Stimulated activated CD8-positive, alpha-beta memory T cell treated with anti-CD3 and anti-CD28 coated beads, Interleukin-12 subunit alpha, Interleukin-12 subunit beta, amount 100 ng/mL, for 1 hour (primary cell): ENCODE measurements at regions not wholly inside any gene's neighbourhood (a gene's known extent, or its start where the extent isn't known, plus 50 kb on each side); places are given as distances from the start of the nearest gene placed in this dataset.
A peak's percentile ranks its signal among the peaks of the same experiment; 100 is the strongest.

Experiments used
- DNase-seq: peaks from one replicate; pipeline ENCODE4 v3.0.0-alpha.2; 2020; ENCODE audit warnings: low read depth

- no peak for DNase-seq
Measured at GRCh38 chr13:73800011-73800410, 334.2 kb downstream of the KLF12 start.

GRCh38 chr13:73794755-73795154 lies 339.4 kb downstream of the KLF12 start:
- no peak for DNase-seq

GRCh38 chr13:73793361-73793760 lies 340.8 kb downstream of the KLF12 start:
- no peak for DNase-seq

DNA sequence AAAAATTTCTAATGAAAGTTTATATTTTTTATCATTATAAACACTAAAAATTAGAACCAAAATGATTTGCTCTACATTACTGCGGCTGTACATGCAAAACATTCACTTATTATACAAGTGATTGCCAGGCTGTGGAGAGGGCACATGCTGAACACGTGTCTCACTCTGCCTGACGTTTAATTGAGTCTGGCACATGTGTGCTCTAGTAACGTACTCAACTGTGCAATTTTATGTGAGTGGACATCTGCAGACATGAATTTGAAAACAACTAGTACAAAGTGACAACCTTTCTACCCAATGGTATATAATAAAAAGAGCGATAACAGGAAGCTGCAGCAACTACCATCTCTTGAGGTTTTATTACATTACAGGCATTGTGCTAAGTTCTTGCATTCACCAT lies 341.4 kb downstream of the KLF12 start:
- DNase-seq, result no peak

DNA sequence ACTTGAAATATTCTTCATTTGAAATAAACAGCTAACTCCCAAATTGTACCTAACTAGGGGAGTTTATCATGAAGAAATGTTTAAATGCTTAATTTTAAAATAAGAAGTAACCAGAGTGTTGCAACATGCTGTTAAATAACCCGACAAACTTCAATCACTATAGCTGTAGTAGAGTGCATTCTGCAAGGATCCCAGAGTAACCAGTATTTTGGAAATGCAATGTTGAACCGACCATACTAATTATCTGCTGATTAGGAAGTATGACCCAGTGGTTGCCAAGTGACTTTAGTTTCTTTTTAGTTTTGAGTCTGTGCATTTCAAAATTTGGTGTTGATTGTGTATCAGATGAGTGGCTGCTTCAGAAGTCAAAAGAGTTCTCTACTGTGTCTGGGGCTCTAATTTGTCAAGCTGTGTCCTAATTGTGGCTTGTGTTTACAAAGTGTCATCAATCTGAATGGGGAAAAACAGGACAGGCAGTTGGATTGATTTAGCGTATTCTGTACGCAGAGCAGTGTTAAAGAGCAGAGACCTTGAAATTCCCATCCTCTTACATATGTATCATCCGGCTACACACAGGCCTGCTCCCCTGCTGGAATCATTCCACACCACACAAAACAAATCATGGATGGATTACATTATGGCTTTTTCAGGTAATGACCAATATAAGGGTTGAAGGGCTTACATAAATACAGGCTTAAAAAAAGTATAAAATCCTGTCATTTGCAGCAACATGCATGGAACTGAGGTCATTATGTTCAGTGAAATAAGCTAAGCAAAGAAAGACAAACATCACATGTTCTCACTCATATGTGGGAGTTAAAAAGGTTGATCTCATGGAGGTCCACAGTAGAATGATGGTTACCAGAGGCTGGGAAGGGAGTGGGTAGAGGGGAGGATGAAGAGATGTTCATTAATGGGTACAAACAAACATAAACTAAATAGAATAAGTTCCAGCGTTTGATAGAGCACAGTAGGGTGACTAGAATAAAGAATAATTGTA lies 351.5 kb downstream of the KLF12 start:
- no peak for DNase-seq

- DNase-seq, result no peak
Measured at GRCh38 chr13:73781384-73781783, 352.8 kb downstream of the KLF12 start.

DNA sequence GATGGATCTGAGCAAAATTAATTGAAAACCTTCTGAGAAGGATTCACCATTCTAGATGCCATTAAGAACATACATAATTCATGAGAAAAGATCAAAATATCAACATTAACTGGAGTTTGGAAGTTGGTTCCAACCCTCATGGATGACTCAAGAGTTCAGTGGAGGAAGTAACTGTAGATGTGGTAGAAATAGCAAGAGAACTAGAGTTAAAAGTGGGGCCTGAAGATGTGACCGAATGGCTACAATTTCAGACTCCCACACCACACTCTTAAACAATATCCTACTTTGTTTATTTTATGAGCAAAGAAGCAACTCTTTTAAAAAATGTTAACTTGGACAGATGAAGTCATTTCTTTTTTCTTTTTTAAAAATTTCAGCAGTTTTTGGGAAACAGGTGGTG lies 354.3 kb downstream of the KLF12 start:
- no peak for DNase-seq

- no peak for DNase-seq
Measured at GRCh38 chr13:73778242-73778864, 355.9 kb downstream of the KLF12 start.

GRCh38 chr13:73777134-73777533 lies 357.1 kb downstream of the KLF12 start:
- no peak for DNase-seq

- DNase-seq, result no peak
Measured at GRCh38 chr13:73776151-73776785, 357.9 kb downstream of the KLF12 start.

- DNase-seq, result no peak
Measured at GRCh38 chr13:73773168-73773549, 361.0 kb downstream of the KLF12 start.

DNA sequence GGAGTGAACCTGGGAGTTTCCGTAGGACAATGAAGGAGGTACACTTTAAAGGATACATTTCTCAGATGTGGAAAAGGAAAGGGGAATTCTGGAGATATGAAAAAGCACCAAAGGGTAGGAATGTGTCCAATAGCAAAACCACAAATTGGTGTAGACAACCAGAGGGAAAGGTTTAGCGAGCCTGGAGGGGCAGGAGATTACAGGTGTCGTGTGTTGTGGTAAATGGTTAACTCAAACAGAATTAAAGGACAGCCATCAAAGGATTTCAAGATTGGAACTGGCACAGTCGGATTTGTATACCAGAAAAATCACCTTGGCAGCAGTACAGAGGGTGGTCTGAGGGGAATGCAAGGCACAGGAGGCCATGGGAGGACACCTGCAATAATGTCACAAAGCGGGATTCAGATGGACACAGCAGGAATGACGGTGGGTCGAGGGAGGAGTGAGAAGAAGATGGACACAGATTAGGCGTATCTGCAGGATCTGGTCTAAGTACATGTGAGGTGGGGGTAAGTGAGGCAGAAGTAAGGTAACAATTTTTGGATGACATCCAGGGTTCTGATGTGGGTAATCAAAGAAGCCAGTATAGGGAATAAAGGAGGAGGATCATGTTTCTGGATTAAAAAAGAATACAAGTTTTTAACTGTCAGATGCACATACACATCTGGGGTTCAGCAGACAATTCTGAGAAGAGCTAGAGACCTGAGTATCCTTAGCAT lies 361.6 kb downstream of the KLF12 start:
- no peak for DNase-seq

GRCh38 chr13:73767747-73768315 lies 366.4 kb downstream of the KLF12 start:
- no peak for DNase-seq

GRCh38 chr13:73767191-73767741 lies 366.9 kb downstream of the KLF12 start:
- no peak for DNase-seq

- DNase-seq, result peak; percentile 65
Measured at GRCh38 chr13:73765651-73766384, 368.4 kb downstream of the KLF12 start.

DNA sequence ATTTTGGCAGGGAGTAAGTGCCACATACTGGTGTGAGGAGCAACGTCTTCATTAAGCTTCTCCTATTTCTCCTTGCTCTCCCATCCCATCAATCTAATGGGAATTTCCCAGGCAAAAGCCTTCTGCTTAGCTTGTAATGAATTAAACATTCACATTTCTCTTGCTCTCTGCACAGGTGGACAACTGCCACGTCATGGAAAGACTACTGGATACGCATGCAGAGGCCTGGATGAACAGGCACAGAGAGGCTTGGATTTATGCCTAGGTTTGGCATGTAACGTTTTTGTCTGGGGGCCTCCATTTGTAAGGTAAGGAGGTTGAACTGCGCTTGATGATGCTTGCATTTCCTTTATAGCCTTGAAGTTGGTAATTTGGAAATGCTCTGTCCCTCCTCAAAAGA lies 374.8 kb downstream of the KLF12 start:
- DNase-seq, result no peak

DNA sequence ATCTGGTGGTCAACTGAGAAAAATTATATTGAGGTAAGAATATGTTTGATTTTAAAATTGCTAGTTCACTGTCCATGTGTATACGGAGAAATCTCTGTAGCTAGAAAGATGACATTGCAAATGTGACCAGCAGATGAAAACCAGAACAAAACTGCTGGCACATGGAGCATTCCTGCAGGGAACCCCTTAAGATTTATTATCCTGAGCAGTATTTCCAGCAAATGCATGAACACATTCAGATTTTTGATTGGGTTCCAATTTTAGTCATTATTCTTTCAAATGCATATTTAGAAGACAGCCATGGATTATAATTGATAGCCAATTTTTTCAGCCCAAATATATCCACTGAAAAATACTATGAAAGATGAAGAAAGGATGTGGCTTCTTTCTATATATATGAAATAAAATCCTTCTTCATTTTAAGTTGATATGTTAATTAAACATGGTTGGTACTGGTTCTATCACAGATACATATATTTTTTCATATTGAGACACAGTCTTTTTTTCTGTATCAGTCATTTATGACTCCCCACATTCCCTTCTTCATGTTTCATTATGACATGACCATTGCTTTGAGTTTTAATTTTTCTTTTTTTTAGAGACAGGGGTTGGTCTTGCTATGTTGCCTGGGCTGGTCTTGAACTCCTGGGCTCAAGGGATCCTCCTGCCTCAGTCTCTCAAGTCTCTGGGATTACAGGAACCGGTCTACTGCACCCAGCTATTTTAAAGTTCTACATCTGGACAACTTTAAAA lies 376.5 kb downstream of the KLF12 start:
- DNase-seq, result no peak

- no peak for DNase-seq
Measured at GRCh38 chr13:73754727-73755292, 379.4 kb downstream of the KLF12 start.

DNA sequence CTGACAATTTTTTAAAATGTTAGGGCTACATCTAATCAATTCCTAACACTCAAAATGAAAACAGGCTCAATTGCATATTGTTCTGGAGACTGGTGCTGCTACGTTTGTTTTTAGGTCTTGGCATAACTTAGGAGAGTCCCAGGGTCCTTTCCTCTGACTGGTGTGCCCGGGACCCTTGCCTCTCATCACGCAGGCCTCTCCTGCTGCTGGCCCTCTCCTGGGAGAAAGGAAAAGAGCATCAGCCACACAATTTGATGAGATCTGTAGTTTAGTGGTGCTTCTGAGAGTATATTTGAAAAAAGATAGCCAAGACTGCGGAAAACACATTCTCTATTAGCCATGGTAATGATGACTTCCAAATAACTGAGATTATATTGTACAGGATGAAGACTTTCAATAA lies 380.0 kb downstream of the KLF12 start:
- no peak for DNase-seq

DNA sequence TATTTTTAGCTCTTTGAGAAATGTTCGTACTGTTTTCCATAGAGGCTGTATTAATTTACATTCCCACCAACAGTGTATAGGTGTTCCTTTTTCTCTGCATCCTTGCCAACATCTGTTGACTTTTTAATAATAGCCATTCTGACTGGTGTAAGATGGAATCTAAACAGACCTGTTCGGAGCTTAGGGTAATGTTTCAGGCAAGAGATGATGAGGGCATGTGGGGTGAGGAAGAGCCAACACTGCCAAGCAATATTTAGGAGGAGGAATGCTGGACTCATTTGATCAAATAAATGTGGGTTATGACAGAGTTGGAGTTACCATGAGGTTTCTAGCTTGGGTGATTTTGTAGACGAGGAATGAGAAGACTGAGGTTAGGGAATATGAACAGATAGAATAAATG lies 382.9 kb downstream of the KLF12 start:
- no peak for DNase-seq
